Spleen (tissue), 11 donors: ENCODE measurements at regions not wholly inside any gene's neighbourhood (a gene's known extent, or its start where the extent isn't known, plus 50 kb on each side); places are given as distances from the start of the nearest gene placed in this dataset.

Experiments used
- DNase-seq: peaks from one replicate; pipeline ENCODE4 v3.0.0-alpha.2; 2020
- H3K27ac ChIP-seq, 8 donors: fragments of 200-600 bp; sonication (generic) in 7 of 8; 1 replicate in 4 of 8; 2 replicates in 4 of 8; pipeline versions ENCODE4 v1.5.0 to v1.8.0; 2016 to 2021; ENCODE audit warnings: inconsistent platforms in 4 of 8, mild to moderate bottlenecking in 4 of 8, moderate library complexity in 1 of 8
- H3K27me3 ChIP-seq, 7 donors: fragments of 200-600 bp; sonication (generic) in 6 of 7; replicated peaks in 1 of 7; 1 replicate in 4 of 7; 2 replicates in 3 of 7; pipeline versions ENCODE4 v1.5.0 to v1.8.0; 2016 to 2021; ENCODE audit warnings: inconsistent platforms in 3 of 7, mild to moderate bottlenecking in 1 of 7
- H3K36me3 ChIP-seq, 6 donors: fragments of 200-600 bp; sonication (generic) in 5 of 6; 1 replicate in 4 of 6; 2 replicates in 2 of 6; pipeline versions ENCODE4 v1.5.0 to v1.8.0; 2016 to 2021; ENCODE audit warnings: inconsistent platforms in 2 of 6
- H3K4me1 ChIP-seq, 6 donors: fragments of 200-600 bp; sonication (generic) in 5 of 6; 1 replicate in 3 of 6; 2 replicates in 3 of 6; pipeline versions ENCODE4 v1.5.0 to v1.8.0; 2016 to 2021; ENCODE audit warnings: inconsistent platforms in 3 of 6
- H3K4me3 ChIP-seq, 8 donors: fragments of 200-600 bp; sonication (generic) in 7 of 8; 1 replicate in 4 of 8; 2 replicates in 4 of 8; pipeline versions ENCODE4 v1.5.0 to v1.8.0; 2016 to 2021; ENCODE audit warnings: inconsistent platforms in 4 of 8, mild to moderate bottlenecking in 4 of 8, moderate library complexity in 2 of 8
- H3K9me3 ChIP-seq, 8 donors: fragments of 200-600 bp; sonication (generic) in 7 of 8; 1 replicate in 4 of 8; 2 replicates in 4 of 8; pipeline versions ENCODE4 v1.5.0 to v1.8.0; 2016 to 2021; ENCODE audit warnings: inconsistent platforms in 4 of 8
- CTCF ChIP-seq, 11 experiments: fragments of 200-600 bp in 7 of 11; fragments of 450-650 bp in 4 of 11; sonication (generic) in 4 of 11; IDR thresholded peaks in 8 of 11; conservative IDR thresholded peaks in 3 of 11; 1 replicate in 7 of 11; 2 replicates in 4 of 11; pipeline versions ENCODE4 v1.4.0 to v1.8.0; 2016 to 2021; ENCODE audit warnings: antibody characterized with exemption in 11 of 11, inconsistent platforms in 4 of 11, mild to moderate bottlenecking in 1 of 11
- POLR2A ChIP-seq, 3 donors: fragments of 450-650 bp; IDR thresholded peaks; one replicate each; pipeline ENCODE4 v1.5.1; 2017; ENCODE audit warnings: antibody characterized with exemption in 3 of 3, mild to moderate bottlenecking in 1 of 3
- POLR2AphosphoS5 ChIP-seq, 3 donors: sonication (generic); formaldehyde crosslinking; IDR thresholded peaks; one replicate each; pipeline ENCODE4 v1.5.1; 2017; ENCODE audit warnings: antibody characterized with exemption in 3 of 3
- WGBS, 5 donors: extraction: QIAGEN DNeasy Blood & Tissue Kit in 3 of 5; methylation state at CpG; one replicate each; pipeline versions ENCODE4 v1.1.5 to v1.1.7; 2013 to 2018; 5-methylcytosine and 5-hydroxymethylcytosine counted together
- intact Hi-C: fragments of 100-400 bp; cut with DNase I; formaldehyde crosslinking; loops from one replicate; pipeline ENCODE4 v1.15.0; 2023; ENCODE audit warnings: low total_unique reads
- donor health status: healthy with polysubstance abuse.
- donor health status: DM: no; HTN: no; CAD: no; lungs with moderate emphysema.
- donor health status: DM: no; HTN: no; CAD: no.
- donor health status: Bipolar disorder and iron deficiency.
- donor health status: healthy.
- donor health status: DM: no; HTN: no; CAD: no.
- donor health status: DM: yes; HTN: yes; CAD: no.

- TF ChIP-seq POLR2A (IDR thresholded peaks at IDR 0.05) = no peak
- TF ChIP-seq CTCF (IDR thresholded peaks at IDR 0.05 in 8 of 11, conservative IDR thresholded peaks at IDR 0.05 in 3 of 11) = no peak
- TF ChIP-seq POLR2AphosphoS5 (IDR thresholded peaks at IDR 0.05) = no peak
- Histone ChIP-seq H3K4me1 (peaks cover 0 to 15% (median 5%) of the 10 kb centered on the region in 6 donors), H3K27me3 (peaks cover 0 to 70% (median 7%) of the 10 kb centered on the region in 7 donors), H3K4me3 (no peak overlapping the region), H3K9me3 (no peaks in the 10 kb centered on the region), H3K36me3 (no peaks in the 10 kb centered on the region), H3K27ac (no peak overlapping the region)
- WGBS, 5 donors = 77 to 88% (median 84%) methylated on average over 7 of the region's 7 CpGs
- intact Hi-C loops = no loop called here
- no peak for DNase-seq
Observed at GRCh38 chr15:70217226-70218160, 119.8 kb upstream of the TLE3 start.

GRCh38 chr15:70215951-70216350 is 118.2 kb upstream of the TLE3 start:
- H3K9me3 ChIP-seq = no peaks in the 10 kb centered on the region
- H3K36me3 ChIP-seq = no peaks in the 10 kb centered on the region
- peaks cover 0 to 81% (median 7%) of the 10 kb centered on the region in 7 donors for H3K27me3 ChIP-seq
- WGBS, 5 donors = 72 to 98% (median 82%) methylated on average over 5 of the region's 5 CpGs
- TF ChIP-seq CTCF (IDR thresholded peaks at IDR 0.05 in 8 of 11, conservative IDR thresholded peaks at IDR 0.05 in 3 of 11) (no peak), POLR2A (IDR thresholded peaks at IDR 0.05) (no peak), POLR2AphosphoS5 (IDR thresholded peaks at IDR 0.05) (no peak)
- intact Hi-C loops = no loop called here
- peaks cover 0 to 22% (median 10%) of the 10 kb centered on the region in 6 donors for H3K4me1 ChIP-seq
- H3K4me3 ChIP-seq = no peak overlapping the region
- no peak for DNase-seq
- no peak overlapping the region for H3K27ac ChIP-seq

- Histone ChIP-seq H3K36me3 (no peaks in the 10 kb centered on the region), H3K4me1 (peaks cover 0 to 18% (median 10%) of the 10 kb centered on the region in 6 donors), H3K27ac (no peak overlapping the region), H3K27me3 (peaks cover 0 to 89% (median 13%) of the 10 kb centered on the region in 7 donors), H3K9me3 (no peaks in the 10 kb centered on the region), H3K4me3 (no peak overlapping the region)
- 94 to 96% (median 95%) methylated on average over 6 to 7 of the region's 7 CpGs for WGBS, 5 donors
- DNase-seq = no peak
- TF ChIP-seq POLR2AphosphoS5 (IDR thresholded peaks at IDR 0.05) (no peak), CTCF (IDR thresholded peaks at IDR 0.05 in 8 of 11, conservative IDR thresholded peaks at IDR 0.05 in 3 of 11) (no peak), POLR2A (IDR thresholded peaks at IDR 0.05) (no peak)
- intact Hi-C loops = no loop called here
Observed at GRCh38 chr15:70214941-70215635, 117.4 kb upstream of the TLE3 start.

GRCh38 chr15:70214276-70214675 is 116.6 kb upstream of the TLE3 start:
- Histone ChIP-seq H3K4me3 (no peak overlapping the region), H3K36me3 (no peaks in the 10 kb centered on the region), H3K27me3 (peaks cover 0 to 93% (median 7%) of the 10 kb centered on the region in 7 donors), H3K4me1 (peaks cover 0 to 16% (median 10%) of the 10 kb centered on the region in 6 donors), H3K27ac (no peak overlapping the region), H3K9me3 (no peaks in the 10 kb centered on the region)
- no peak for DNase-seq
- 82 to 90% (median 87%) methylated on average over 5 of the region's 5 CpGs for whole genome bisulfite sequencing, 5 donors
- intact Hi-C loops = no loop called here
- TF ChIP-seq POLR2AphosphoS5 (IDR thresholded peaks at IDR 0.05) (no peak), CTCF (IDR thresholded peaks at IDR 0.05 in 8 of 11, conservative IDR thresholded peaks at IDR 0.05 in 3 of 11) (no peak), POLR2A (IDR thresholded peaks at IDR 0.05) (no peak)
